H9 (cell line): ENCODE measurements at regions not wholly inside any gene's neighbourhood (a gene's known extent, or its start where the extent isn't known, plus 50 kb on each side); places are given as distances from the start of the nearest gene placed in this dataset.

ENCODE experiments used
- DNase-seq: peaks from one replicate; pipeline ENCODE4 v3.0.0-alpha.2; 2017
- H2AFZ ChIP-seq: one replicate; pipeline ENCODE4 v1.6.1; 2013; ENCODE audit warnings: mild to moderate bottlenecking, low read length, control low read depth, moderate library complexity
- H2AK5ac ChIP-seq: 2 replicates; pipeline ENCODE4 v1.6.1; 2013; ENCODE audit warnings: low read length, control low read depth, mixed read lengths; ENCODE audit not compliant: insufficient read length
- H2BK120ac ChIP-seq: one replicate; pipeline ENCODE4 v1.6.1; 2013; ENCODE audit warnings: low read depth, mild to moderate bottlenecking, low read length, control low read depth, inconsistent platforms; ENCODE audit not compliant: poor library complexity, severe bottlenecking
- H2BK12ac ChIP-seq: 2 replicates; pipeline ENCODE4 v1.6.1; 2013; ENCODE audit warnings: low read length, control low read depth, mixed read lengths, low read depth; ENCODE audit not compliant: insufficient read length
- H2BK15ac ChIP-seq: 2 replicates; pipeline ENCODE4 v1.6.1; 2013; ENCODE audit warnings: low read depth, low read length, control low read depth
- H2BK20ac ChIP-seq: one replicate; pipeline ENCODE4 v1.6.1; 2013; ENCODE audit warnings: low read depth, mild to moderate bottlenecking, low read length, control low read depth, inconsistent platforms; ENCODE audit not compliant: poor library complexity, severe bottlenecking
- H2BK5ac ChIP-seq: 2 replicates; pipeline ENCODE4 v1.6.1; 2013; ENCODE audit warnings: low read length, control low read depth, mixed read lengths; ENCODE audit not compliant: insufficient read length
- H3K14ac ChIP-seq: 2 replicates; pipeline ENCODE4 v1.6.1; 2013; ENCODE audit warnings: low read length, control low read depth; ENCODE audit not compliant: insufficient read depth
- H3K18ac ChIP-seq: 2 replicates; pipeline ENCODE4 v1.6.1; 2013; ENCODE audit warnings: low read depth, mild to moderate bottlenecking, mixed read lengths, low read length, control low read depth; ENCODE audit not compliant: insufficient read length
- H3K23ac ChIP-seq: 2 replicates; pipeline ENCODE4 v1.6.1; 2013; ENCODE audit warnings: low read length, control low read depth, mixed read lengths, low read depth; ENCODE audit not compliant: insufficient read length
- H3K23me2 ChIP-seq: 2 replicates; pipeline ENCODE4 v1.6.1; 2013; ENCODE audit warnings: low read depth, mild to moderate bottlenecking, mixed read lengths, low read length, control low read depth; ENCODE audit not compliant: insufficient read length, poor library complexity, severe bottlenecking
- H3K27ac ChIP-seq: 2 replicates; pipeline ENCODE4 v1.5.1; 2013; ENCODE audit warnings: low read length, control low read depth, mixed read lengths, low read depth; ENCODE audit not compliant: insufficient read length
- H3K27me3 ChIP-seq: 2 replicates; pipeline ENCODE4 v1.6.1; 2013; ENCODE audit warnings: low read length, control low read depth, inconsistent platforms; ENCODE audit not compliant: insufficient read depth
- H3K4ac ChIP-seq: 2 replicates; pipeline ENCODE4 v1.6.1; 2013; ENCODE audit warnings: low read depth, mild to moderate bottlenecking, control low read depth, inconsistent platforms, low read length, moderate library complexity
- H3K4me1 ChIP-seq: 2 replicates; pipeline ENCODE4 v1.6.1; 2013; ENCODE audit warnings: low read length, control low read depth, inconsistent platforms; ENCODE audit not compliant: insufficient read depth
- H3K4me2 ChIP-seq: 2 replicates; pipeline ENCODE4 v1.6.1; 2013; ENCODE audit warnings: low read length, control low read depth, mixed read lengths; ENCODE audit not compliant: insufficient read length, insufficient read depth
- H3K56ac ChIP-seq: 2 replicates; pipeline ENCODE4 v1.6.1; 2013; ENCODE audit warnings: low read depth, mild to moderate bottlenecking, mixed read lengths, low read length, control low read depth; ENCODE audit not compliant: insufficient read length
- H3K79me1 ChIP-seq: 2 replicates; pipeline ENCODE4 v1.6.1; 2013; ENCODE audit warnings: low read depth, mild to moderate bottlenecking, moderate library complexity, low read length, control low read depth, inconsistent platforms; ENCODE audit not compliant: insufficient read depth, poor library complexity, severe bottlenecking
- H3K79me2 ChIP-seq: 2 replicates; pipeline ENCODE4 v1.6.1; 2013; ENCODE audit warnings: low read length, control low read depth, inconsistent platforms; ENCODE audit not compliant: insufficient read depth
- H3K9ac ChIP-seq: 2 replicates; pipeline ENCODE4 v1.6.1; 2013; ENCODE audit warnings: low read length, control low read depth, mixed read lengths; ENCODE audit not compliant: insufficient read length; ENCODE audit errors: extremely low read depth
- H3K9me3 ChIP-seq: one replicate; pipeline ENCODE4 v1.6.1; 2013; ENCODE audit warnings: low read depth, low read length, inconsistent platforms; ENCODE audit not compliant: control insufficient read depth
- H3T11ph ChIP-seq: one replicate; pipeline ENCODE4 v1.6.1; 2013; ENCODE audit warnings: mild to moderate bottlenecking, low read length, control low read depth, inconsistent platforms
- H4K20me1 ChIP-seq: one replicate; pipeline ENCODE4 v1.6.1; 2013; ENCODE audit not compliant: control insufficient read depth, insufficient read length, insufficient read depth
- H4K5ac ChIP-seq: 2 replicates; pipeline ENCODE4 v1.6.1; 2013; ENCODE audit warnings: low read depth, mild to moderate bottlenecking, mixed read lengths, low read length, control low read depth; ENCODE audit not compliant: insufficient read length
- H4K8ac ChIP-seq: replicated peaks from 2 replicates; pipeline ENCODE4 v1.6.1; 2013; ENCODE audit warnings: low read length, control low read depth, mixed read lengths, low read depth; ENCODE audit not compliant: insufficient read length
- H4K91ac ChIP-seq: 2 replicates; pipeline ENCODE4 v1.6.1; 2013; ENCODE audit warnings: low read depth, mild to moderate bottlenecking, moderate library complexity, mixed read lengths, low read length, control low read depth; ENCODE audit not compliant: insufficient read length
- H3K27ac Mint-ChIP-seq, 3 experiments: 2 replicates in 2 of 3; 3 replicates in 1 of 3; pipeline ENCODE4 v1.8.0; 2020 to 2021; ENCODE audit warnings: mixed read lengths in 3 of 3, mild to moderate bottlenecking in 1 of 3, moderate library complexity in 1 of 3
- H3K27me3 Mint-ChIP-seq: 2 replicates; pipeline ENCODE4 v1.8.0; 2021; ENCODE audit warnings: low read depth, mild to moderate bottlenecking, moderate library complexity, mixed read lengths
- H3K36me3 Mint-ChIP-seq, 3 experiments: 2 replicates in 2 of 3; 3 replicates in 1 of 3; pipeline ENCODE4 v1.8.0; 2020 to 2021; ENCODE audit warnings: low read depth in 3 of 3, mixed read lengths in 3 of 3; ENCODE audit not compliant: insufficient read depth in 1 of 3
- H3K4me1 Mint-ChIP-seq, 2 experiments: 2 replicates each; pipeline ENCODE4 v1.8.0; 2020; ENCODE audit warnings: mixed read lengths in 2 of 2
- H3K4me3 Mint-ChIP-seq, 2 experiments: 2 replicates in 1 of 2; 3 replicates in 1 of 2; pipeline ENCODE4 v1.8.0; 2020 to 2021; ENCODE audit warnings: mild to moderate bottlenecking in 2 of 2, mixed read lengths in 2 of 2, moderate library complexity in 1 of 2
- H3K9me3 Mint-ChIP-seq, 2 experiments: 2 replicates in 1 of 2; 3 replicates in 1 of 2; pipeline ENCODE4 v1.8.0; 2020; ENCODE audit warnings: mild to moderate bottlenecking in 2 of 2, mixed read lengths in 2 of 2, moderate library complexity in 1 of 2
- CTCF ChIP-seq: fragments of 200-600 bp; sonication (generic); conservative IDR thresholded peaks from 3 replicates; pipeline ENCODE4 v1.8.0; 2021; ENCODE audit warnings: antibody characterized with exemption, mild to moderate bottlenecking
- WGBS: extraction: QIAGEN DNeasy Blood & Tissue Kit; methylation state at CpG from one replicate; pipeline ENCODE4 v1.1.7; 2013; ENCODE audit warnings: missing lambda C conversion rate, low lambda C conversion rate, mixed read lengths; ENCODE audit not compliant: insufficient read length; ENCODE audit errors: extremely low coverage; 5-methylcytosine and 5-hydroxymethylcytosine counted together

GRCh38 chr1:10867138-10867721 lies 70.8 kb upstream of the CASZ1 start:
- no peak overlapping the region for H3K23ac ChIP-seq
- H3K18ac ChIP-seq: no peak overlapping the region
- no peak overlapping the region for H3K14ac ChIP-seq
- Mint-ChIP-seq H3K27ac (peak overlapping the region in 1 of 3 experiments; percentile 57; a peak in 1 of 7 replicates), H3K4me3 (peak overlapping the region; percentile 35 to 72; a peak in 4 of 5 replicates), H3K4me1 (peaks cover 25 to 46% of the 10 kb centered on the region in 2 experiments), H3K36me3 (no peaks in the 10 kb centered on the region), H3K27me3 (peaks cover 69% of the 10 kb centered on the region), H3K9me3 (no peaks in the 10 kb centered on the region; a peak in 1 of 5 replicates)
- no peak overlapping the region for H2BK20ac ChIP-seq
- no peak overlapping the region for H4K8ac ChIP-seq
- no peak overlapping the region for H2BK15ac ChIP-seq
- H3K79me2 ChIP-seq: no peaks in the 10 kb centered on the region
- H3K27ac ChIP-seq: no peak overlapping the region
- no peak overlapping the region for H3K56ac ChIP-seq
- no peak overlapping the region for H3K9ac ChIP-seq
- H3K4me1 ChIP-seq: no peaks in the 10 kb centered on the region
- H3K23me2 ChIP-seq: peaks cover 6% of the 10 kb centered on the region
- no peak overlapping the region for H3K4ac ChIP-seq
- DNase-seq: peak; percentile 69
- WGBS: no CpG with 5 or more reads among the region's 54 CpGs
- no peak overlapping the region for H4K91ac ChIP-seq
- no peak overlapping the region for H4K5ac ChIP-seq
- peaks cover 2% of the 10 kb centered on the region; the same call in 1 of the 2 replicates for H3K27me3 ChIP-seq
- TF ChIP-seq CTCF: peak; percentile 77
- no peaks in the 10 kb centered on the region for H3K9me3 ChIP-seq
- H3K4me2 ChIP-seq: peak overlapping the region; percentile 87
- no peaks in the 10 kb centered on the region for H4K20me1 ChIP-seq
- H3K79me1 ChIP-seq: no peaks in the 10 kb centered on the region
- no peak overlapping the region for H3T11ph ChIP-seq
- no peak overlapping the region for H2BK5ac ChIP-seq
- no peak overlapping the region for H2AK5ac ChIP-seq
- H2BK12ac ChIP-seq: no peak overlapping the region
- H2BK120ac ChIP-seq: no peak overlapping the region
- H2AFZ ChIP-seq: no peak overlapping the region
